Fibroblast of lung (primary cell): ENCODE measurements at regions not wholly inside any gene's neighbourhood (a gene's known extent, or its start where the extent isn't known, plus 50 kb on each side); places are given as distances from the start of the nearest gene placed in this dataset.

Experiments
- CTCF ChIP-seq, 2 donors: IDR thresholded peaks in 1 of 2; conservative IDR thresholded peaks in 1 of 2; 1 replicate in 1 of 2; 2 replicates in 1 of 2; pipeline ENCODE4 v1.5.1; 2011 to 2012; ENCODE audit warnings: low read length in 2 of 2, control low read depth in 1 of 2, inconsistent platforms in 1 of 2, low read depth in 1 of 2, mild to moderate bottlenecking in 1 of 2
- EZH2 ChIP-seq: IDR thresholded peaks from 2 replicates; pipeline ENCODE4 v1.5.1; 2012; ENCODE audit warnings: low read length, control low read depth, mild to moderate bottlenecking; ENCODE audit errors: missing control alignments

- TF ChIP-seq CTCF (conservative IDR thresholded peaks at IDR 0.05 in 1 of 2, IDR thresholded peaks at IDR 0.05 in 1 of 2; ENCODE audit: low read depth in 1 of 2, low read length in 2 of 2) = no peak
- TF ChIP-seq EZH2 = no peak
Measured at GRCh38 chr16:64165368-64165767, 956.5 kb downstream of the CDH11 start.
